GM23338 (cell line): ENCODE measurements at regions not wholly inside any gene's neighbourhood (a gene's known extent, or its start where the extent isn't known, plus 50 kb on each side); places are given as distances from the start of the nearest gene placed in this dataset.

Experiments used
- EZH2phosphoT487 ChIP-seq: fragments of 200-600 bp; sonication (generic); IDR thresholded peaks from one replicate; pipeline ENCODE4 v1.8.1; 2018; ENCODE audit warnings: antibody characterized with exemption; ENCODE audit not compliant: unreplicated experiment
- JUNB ChIP-seq: IDR thresholded peaks from one replicate; pipeline ENCODE4 v1.6.1; 2016; ENCODE audit warnings: antibody characterized with exemption; ENCODE audit not compliant: unreplicated experiment
- ZNF114 ChIP-seq: fragments of 250-450 bp; sonication (Bioruptor Pico); IDR thresholded peaks from 2 replicates; pipeline ENCODE4 v1.5.0; 2020; ENCODE audit warnings: mild to moderate bottlenecking, moderate library complexity
- ZNF331 ChIP-seq: fragments of 250-450 bp; sonication (Bioruptor Pico); IDR thresholded peaks from 2 replicates; pipeline ENCODE4 v1.5.0; 2020; ENCODE audit warnings: low read depth, mild to moderate bottlenecking, moderate library complexity
- TF ChIP-seq, protein P1 (sequence below), 2 experiments: fragments of 200-600 bp in 1 of 2; sonication (generic) in 1 of 2; conservative IDR thresholded peaks; 2 replicates each; pipeline versions ENCODE4 v1.5.1 to v1.6.1; 2016 to 2017; ENCODE audit warnings: antibody characterized with exemption in 2 of 2, low read depth in 2 of 2, mild to moderate bottlenecking in 2 of 2, moderate library complexity in 1 of 2
- TF ChIP-seq, protein P2 (sequence below): fragments of 250-450 bp; sonication (Bioruptor Pico); IDR thresholded peaks from 2 replicates; pipeline ENCODE4 v1.5.0; 2020; ENCODE audit warnings: mild to moderate bottlenecking, moderate library complexity

DNA sequence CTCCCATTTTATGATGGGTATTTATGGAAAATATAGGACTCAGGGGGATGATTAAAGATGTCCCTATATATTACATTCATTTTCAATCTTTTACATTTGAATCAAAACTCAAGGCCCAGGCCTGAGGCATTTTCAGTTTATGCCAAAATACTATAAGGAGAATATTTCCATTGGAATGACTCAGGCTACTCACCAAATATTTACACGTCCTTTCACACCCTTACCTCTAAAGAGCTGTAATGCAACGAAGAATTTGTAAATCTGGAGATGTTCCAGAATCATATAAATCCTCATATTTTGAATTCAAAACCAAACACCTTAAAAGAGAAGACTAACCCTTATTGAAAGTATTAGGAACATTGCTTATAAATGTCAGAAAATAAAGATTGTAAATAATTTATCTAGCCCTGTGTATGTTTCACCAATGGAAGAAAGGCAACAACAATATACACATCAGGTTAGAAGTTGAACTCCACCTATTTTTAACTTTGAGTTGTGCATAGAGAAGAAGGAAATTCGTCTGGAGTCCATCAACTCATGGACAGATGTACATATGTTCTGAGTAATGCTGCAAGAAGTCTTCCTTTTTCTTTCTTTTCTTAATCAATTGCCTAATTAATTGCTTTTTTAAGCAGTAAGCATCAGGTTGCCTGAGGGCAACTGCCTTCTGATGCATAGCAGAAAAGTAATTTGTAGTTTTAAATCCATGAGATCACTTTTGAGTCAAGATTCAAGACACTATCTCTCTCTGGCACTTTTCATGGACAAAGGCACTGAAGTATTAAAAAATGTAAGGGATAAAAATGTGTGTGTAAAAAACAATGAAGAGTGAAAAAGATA lies 579.3 kb upstream of the RGMB start (continued):
- TF ChIP-seq, protein P1, sequence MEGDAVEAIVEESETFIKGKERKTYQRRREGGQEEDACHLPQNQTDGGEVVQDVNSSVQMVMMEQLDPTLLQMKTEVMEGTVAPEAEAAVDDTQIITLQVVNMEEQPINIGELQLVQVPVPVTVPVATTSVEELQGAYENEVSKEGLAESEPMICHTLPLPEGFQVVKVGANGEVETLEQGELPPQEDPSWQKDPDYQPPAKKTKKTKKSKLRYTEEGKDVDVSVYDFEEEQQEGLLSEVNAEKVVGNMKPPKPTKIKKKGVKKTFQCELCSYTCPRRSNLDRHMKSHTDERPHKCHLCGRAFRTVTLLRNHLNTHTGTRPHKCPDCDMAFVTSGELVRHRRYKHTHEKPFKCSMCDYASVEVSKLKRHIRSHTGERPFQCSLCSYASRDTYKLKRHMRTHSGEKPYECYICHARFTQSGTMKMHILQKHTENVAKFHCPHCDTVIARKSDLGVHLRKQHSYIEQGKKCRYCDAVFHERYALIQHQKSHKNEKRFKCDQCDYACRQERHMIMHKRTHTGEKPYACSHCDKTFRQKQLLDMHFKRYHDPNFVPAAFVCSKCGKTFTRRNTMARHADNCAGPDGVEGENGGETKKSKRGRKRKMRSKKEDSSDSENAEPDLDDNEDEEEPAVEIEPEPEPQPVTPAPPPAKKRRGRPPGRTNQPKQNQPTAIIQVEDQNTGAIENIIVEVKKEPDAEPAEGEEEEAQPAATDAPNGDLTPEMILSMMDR (conservative IDR thresholded peaks at IDR 0.05; ENCODE audit: low read depth in 2 of 2): no peak
- TF ChIP-seq, protein P2, sequence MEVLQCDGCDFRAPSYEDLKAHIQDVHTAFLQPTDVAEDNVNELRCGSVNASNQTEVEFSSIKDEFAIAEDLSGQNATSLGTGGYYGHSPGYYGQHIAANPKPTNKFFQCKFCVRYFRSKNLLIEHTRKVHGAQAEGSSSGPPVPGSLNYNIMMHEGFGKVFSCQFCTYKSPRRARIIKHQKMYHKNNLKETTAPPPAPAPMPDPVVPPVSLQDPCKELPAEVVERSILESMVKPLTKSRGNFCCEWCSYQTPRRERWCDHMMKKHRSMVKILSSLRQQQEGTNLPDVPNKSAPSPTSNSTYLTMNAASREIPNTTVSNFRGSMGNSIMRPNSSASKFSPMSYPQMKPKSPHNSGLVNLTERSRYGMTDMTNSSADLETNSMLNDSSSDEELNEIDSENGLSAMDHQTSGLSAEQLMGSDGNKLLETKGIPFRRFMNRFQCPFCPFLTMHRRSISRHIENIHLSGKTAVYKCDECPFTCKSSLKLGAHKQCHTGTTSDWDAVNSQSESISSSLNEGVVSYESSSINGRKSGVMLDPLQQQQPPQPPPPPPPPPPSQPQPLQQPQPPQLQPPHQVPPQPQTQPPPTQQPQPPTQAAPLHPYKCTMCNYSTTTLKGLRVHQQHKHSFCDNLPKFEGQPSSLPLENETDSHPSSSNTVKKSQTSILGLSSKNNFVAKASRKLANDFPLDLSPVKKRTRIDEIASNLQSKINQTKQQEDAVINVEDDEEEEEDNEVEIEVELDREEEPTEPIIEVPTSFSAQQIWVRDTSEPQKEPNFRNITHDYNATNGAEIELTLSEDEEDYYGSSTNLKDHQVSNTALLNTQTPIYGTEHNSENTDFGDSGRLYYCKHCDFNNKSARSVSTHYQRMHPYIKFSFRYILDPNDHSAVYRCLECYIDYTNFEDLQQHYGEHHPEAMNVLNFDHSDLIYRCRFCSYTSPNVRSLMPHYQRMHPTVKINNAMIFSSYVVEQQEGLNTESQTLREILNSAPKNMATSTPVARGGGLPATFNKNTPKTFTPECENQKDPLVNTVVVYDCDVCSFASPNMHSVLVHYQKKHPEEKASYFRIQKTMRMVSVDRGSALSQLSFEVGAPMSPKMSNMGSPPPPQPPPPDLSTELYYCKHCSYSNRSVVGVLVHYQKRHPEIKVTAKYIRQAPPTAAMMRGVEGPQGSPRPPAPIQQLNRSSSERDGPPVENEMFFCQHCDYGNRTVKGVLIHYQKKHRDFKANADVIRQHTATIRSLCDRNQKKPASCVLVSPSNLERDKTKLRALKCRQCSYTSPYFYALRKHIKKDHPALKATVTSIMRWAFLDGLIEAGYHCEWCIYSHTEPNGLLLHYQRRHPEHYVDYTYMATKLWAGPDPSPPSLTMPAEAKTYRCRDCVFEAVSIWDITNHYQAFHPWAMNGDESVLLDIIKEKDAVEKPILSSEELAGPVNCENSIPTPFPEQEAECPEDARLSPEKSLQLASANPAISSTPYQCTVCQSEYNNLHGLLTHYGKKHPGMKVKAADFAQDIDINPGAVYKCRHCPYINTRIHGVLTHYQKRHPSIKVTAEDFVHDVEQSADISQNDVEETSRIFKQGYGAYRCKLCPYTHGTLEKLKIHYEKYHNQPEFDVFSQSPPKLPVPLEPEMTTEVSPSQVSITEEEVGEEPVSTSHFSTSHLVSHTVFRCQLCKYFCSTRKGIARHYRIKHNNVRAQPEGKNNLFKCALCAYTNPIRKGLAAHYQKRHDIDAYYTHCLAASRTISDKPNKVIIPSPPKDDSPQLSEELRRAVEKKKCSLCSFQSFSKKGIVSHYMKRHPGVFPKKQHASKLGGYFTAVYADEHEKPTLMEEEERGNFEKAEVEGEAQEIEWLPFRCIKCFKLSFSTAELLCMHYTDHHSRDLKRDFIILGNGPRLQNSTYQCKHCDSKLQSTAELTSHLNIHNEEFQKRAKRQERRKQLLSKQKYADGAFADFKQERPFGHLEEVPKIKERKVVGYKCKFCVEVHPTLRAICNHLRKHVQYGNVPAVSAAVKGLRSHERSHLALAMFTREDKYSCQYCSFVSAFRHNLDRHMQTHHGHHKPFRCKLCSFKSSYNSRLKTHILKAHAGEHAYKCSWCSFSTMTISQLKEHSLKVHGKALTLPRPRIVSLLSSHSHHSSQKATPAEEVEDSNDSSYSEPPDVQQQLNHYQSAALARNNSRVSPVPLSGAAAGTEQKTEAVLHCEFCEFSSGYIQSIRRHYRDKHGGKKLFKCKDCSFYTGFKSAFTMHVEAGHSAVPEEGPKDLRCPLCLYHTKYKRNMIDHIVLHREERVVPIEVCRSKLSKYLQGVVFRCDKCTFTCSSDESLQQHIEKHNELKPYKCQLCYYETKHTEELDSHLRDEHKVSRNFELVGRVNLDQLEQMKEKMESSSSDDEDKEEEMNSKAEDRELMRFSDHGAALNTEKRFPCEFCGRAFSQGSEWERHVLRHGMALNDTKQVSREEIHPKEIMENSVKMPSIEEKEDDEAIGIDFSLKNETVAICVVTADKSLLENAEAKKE (CRISPR knock-in tag): no peak
- TF ChIP-seq JUNB (no peak), ZNF114 (CRISPR knock-in tag) (no peak), EZH2phosphoT487 (no peak), ZNF331 (CRISPR knock-in tag) (no peak)
